ENCODE measurements at regions not wholly inside any gene's neighbourhood (a gene's known extent, or its start where the extent isn't known, plus 50 kb on each side); places are given as distances from the start of the nearest gene placed in this dataset.
A peak's percentile ranks its signal among the peaks of the same experiment; 100 is the strongest.

DNA sequence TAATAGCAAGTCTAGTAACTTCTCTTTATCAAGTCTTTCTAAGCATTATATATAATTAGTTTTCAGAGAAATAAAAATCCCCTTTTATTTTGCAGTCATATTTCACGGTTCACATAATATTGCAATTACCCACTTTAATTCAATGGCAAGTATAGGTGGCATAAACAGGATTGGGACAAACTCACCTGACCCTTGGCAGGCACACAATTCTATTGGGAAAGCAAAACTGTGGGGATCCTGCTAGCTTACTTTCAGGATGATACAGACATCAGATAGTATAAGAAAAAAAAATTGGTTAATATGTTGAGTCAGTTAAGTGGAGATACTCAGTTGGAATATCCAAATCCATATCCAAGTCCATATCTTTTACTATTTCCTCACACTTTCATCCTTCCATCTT is 294.8 kb downstream of the SNX13 start:
- BruUV-seq (replicated peaks): no TSS peak
- Mint-ChIP-seq H3K9me3 (ENCODE audit: unreplicated experiment) (peaks cover 10% of the 10 kb centered on the region), H3K27me3 (ENCODE audit: insufficient read depth, unreplicated experiment) (no peaks in the 10 kb centered on the region), H3K36me3 (ENCODE audit: insufficient read depth, unreplicated experiment) (no peaks in the 10 kb centered on the region), H3K4me1 (ENCODE audit: insufficient read depth, unreplicated experiment) (peaks cover 18% of the 10 kb centered on the region), H3K4me3 (ENCODE audit: unreplicated experiment) (no peak overlapping the region), H3K27ac (ENCODE audit: low read depth, unreplicated experiment) (no peak overlapping the region)
- POLR2A ChIA-PET: interaction anchor here (2.0 to 2.4 kb wide), 2 partner anchors 85 to 343 kb away, joined by 6 to 13 read pairs; no protein-coding TSS in a partner anchor
- intact Hi-C loops (cut with micrococcal nuclease): loop anchor here (5.0 kb wide), 1 partner anchor 123 kb away; no protein-coding TSS in a partner anchor
- no peak for DNase-seq (ENCODE audit: unreplicated experiment)
- TF ChIP-seq, protein P1, sequence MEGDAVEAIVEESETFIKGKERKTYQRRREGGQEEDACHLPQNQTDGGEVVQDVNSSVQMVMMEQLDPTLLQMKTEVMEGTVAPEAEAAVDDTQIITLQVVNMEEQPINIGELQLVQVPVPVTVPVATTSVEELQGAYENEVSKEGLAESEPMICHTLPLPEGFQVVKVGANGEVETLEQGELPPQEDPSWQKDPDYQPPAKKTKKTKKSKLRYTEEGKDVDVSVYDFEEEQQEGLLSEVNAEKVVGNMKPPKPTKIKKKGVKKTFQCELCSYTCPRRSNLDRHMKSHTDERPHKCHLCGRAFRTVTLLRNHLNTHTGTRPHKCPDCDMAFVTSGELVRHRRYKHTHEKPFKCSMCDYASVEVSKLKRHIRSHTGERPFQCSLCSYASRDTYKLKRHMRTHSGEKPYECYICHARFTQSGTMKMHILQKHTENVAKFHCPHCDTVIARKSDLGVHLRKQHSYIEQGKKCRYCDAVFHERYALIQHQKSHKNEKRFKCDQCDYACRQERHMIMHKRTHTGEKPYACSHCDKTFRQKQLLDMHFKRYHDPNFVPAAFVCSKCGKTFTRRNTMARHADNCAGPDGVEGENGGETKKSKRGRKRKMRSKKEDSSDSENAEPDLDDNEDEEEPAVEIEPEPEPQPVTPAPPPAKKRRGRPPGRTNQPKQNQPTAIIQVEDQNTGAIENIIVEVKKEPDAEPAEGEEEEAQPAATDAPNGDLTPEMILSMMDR (IDR thresholded peaks at IDR 0.05; ENCODE audit: unreplicated experiment): no peak
- CTCF ChIA-PET: interaction anchor here (0.6 to 3.7 kb wide), 9 partner anchors 10 to 343 kb away, joined by 3 to 23 read pairs (median 6); no protein-coding TSS in a partner anchor

DNA sequence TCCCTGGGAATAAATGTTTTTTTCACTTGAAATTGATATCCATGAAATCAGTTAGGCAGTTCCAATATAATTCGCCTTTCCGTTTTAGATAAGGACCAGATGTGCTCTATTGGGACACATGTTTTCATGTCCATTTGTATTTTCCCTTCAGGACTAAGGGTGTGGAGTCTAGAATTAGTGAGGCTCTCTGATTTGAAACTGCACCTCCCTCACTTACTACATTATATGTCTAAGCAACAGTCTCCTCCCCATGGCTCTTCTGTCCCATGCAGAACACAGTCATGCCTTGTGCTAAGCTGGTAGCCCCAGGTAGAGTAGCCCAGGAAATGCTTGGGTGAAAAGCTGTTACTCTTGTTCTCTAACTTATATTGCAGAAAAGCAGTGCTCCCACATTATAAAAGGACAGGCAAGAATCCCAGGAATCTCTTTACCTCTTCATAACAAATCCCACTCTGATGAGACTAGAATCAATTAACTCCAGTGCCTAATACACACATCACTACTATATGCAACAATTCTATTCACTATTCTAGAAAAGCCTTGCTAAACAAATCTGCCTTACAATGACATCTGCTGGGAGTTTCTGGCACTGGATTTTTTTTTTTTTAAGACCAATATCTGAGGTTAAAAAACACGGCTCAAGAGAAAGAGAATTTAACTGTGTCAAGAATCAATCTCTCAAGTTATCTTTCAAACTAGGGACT is 293.9 kb downstream of the SNX13 start:
- peak; percentile 43 for DNase-seq (ENCODE audit: unreplicated experiment)
- TF ChIP-seq, protein P1 (IDR thresholded peaks at IDR 0.05; ENCODE audit: unreplicated experiment): peak; percentile 51
- intact Hi-C loops (cut with micrococcal nuclease): loop anchor here (1.0 to 5.0 kb wide), 8 partner anchors 48 to 720 kb away; no protein-coding TSS in a partner anchor
- ChIA-PET CTCF (interaction anchor here (0.6 to 3.7 kb wide), 36 partner anchors 9 to 1958 kb away, joined by 3 to 23 read pairs (median 4); partner anchors contain the start of gene AHR), POLR2A (interaction anchor here (0.6 to 2.8 kb wide), 18 partner anchors 8 to 663 kb away, joined by 3 to 13 read pairs (median 5); partner anchors contain the start of gene AHR)
- no peak overlapping the region for H3K4me3 Mint-ChIP-seq (ENCODE audit: unreplicated experiment)
- no peaks in the 10 kb centered on the region for H3K27me3 Mint-ChIP-seq (ENCODE audit: insufficient read depth, unreplicated experiment)
- no TSS peak for BruUV-seq (replicated peaks)
- H3K4me1 Mint-ChIP-seq (ENCODE audit: insufficient read depth, unreplicated experiment): peaks cover 19% of the 10 kb centered on the region
- H3K9me3 Mint-ChIP-seq (ENCODE audit: unreplicated experiment): peaks cover 10% of the 10 kb centered on the region
- H3K27ac Mint-ChIP-seq (ENCODE audit: low read depth, unreplicated experiment): no peak overlapping the region
- no peaks in the 10 kb centered on the region for H3K36me3 Mint-ChIP-seq (ENCODE audit: insufficient read depth, unreplicated experiment)

DNA sequence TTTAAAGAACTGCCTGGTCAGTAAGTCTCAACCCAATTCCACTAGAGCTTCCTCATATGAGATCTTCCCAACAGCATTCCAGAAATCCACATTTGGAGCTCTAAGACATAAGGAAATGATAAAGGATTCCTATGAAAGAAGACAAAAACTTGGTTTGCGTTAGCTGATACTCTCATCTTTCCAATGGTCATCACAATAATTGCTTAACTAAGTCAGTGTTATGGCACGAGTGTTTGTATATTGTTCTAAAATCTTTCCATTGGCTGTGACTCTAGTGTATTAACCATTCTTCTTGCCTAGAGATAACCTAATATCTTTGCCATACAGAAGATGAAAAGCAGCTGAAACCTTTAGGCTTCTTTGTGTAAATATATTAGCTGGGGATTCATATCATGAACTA is 289.0 kb downstream of the SNX13 start:
- intact Hi-C loops (cut with micrococcal nuclease): loop anchor here (5.0 kb wide), 1 partner anchor 46 kb away; no protein-coding TSS in a partner anchor
- Mint-ChIP-seq H3K27me3 (ENCODE audit: insufficient read depth, unreplicated experiment) (no peaks in the 10 kb centered on the region), H3K27ac (ENCODE audit: low read depth, unreplicated experiment) (peak overlapping the region; percentile 86), H3K9me3 (ENCODE audit: unreplicated experiment) (no peaks in the 10 kb centered on the region), H3K4me1 (ENCODE audit: insufficient read depth, unreplicated experiment) (peaks cover 49% of the 10 kb centered on the region), H3K36me3 (ENCODE audit: insufficient read depth, unreplicated experiment) (peaks cover 6% of the 10 kb centered on the region), H3K4me3 (ENCODE audit: unreplicated experiment) (no peak overlapping the region)
- no TSS peak for BruUV-seq (replicated peaks)
- ChIA-PET CTCF (interaction anchor here (0.5 to 3.0 kb wide), 18 partner anchors 9 to 734 kb away, joined by 3 to 10 read pairs (median 4); no protein-coding TSS in a partner anchor), POLR2A (interaction anchor here (0.6 to 3.9 kb wide), 25 partner anchors 9 to 668 kb away, joined by 3 to 22 read pairs (median 4); partner anchors contain the start of gene AHR)
- TF ChIP-seq, protein P1 (IDR thresholded peaks at IDR 0.05; ENCODE audit: unreplicated experiment): no peak
- DNase-seq (ENCODE audit: unreplicated experiment): no peak

- Mint-ChIP-seq H3K36me3 (ENCODE audit: insufficient read depth, unreplicated experiment) (peaks cover 6% of the 10 kb centered on the region), H3K9me3 (ENCODE audit: unreplicated experiment) (no peaks in the 10 kb centered on the region), H3K27ac (ENCODE audit: low read depth, unreplicated experiment) (peak overlapping the region; percentile 86), H3K4me3 (ENCODE audit: unreplicated experiment) (no peak overlapping the region), H3K27me3 (ENCODE audit: insufficient read depth, unreplicated experiment) (no peaks in the 10 kb centered on the region), H3K4me1 (ENCODE audit: insufficient read depth, unreplicated experiment) (peaks cover 44% of the 10 kb centered on the region)
- CTCF ChIA-PET: interaction anchor here (0.6 to 3.0 kb wide), 17 partner anchors 10 to 734 kb away, joined by 3 to 10 read pairs (median 4); no protein-coding TSS in a partner anchor
- intact Hi-C loops (cut with micrococcal nuclease): loop anchor here (5.0 kb wide), 1 partner anchor 45 kb away; no protein-coding TSS in a partner anchor
- TF ChIP-seq, protein P1 (IDR thresholded peaks at IDR 0.05; ENCODE audit: unreplicated experiment): peak; percentile 16
- peak; percentile 73 for DNase-seq (ENCODE audit: unreplicated experiment)
- no TSS peak for BruUV-seq (replicated peaks)
- POLR2A ChIA-PET: interaction anchor here (0.6 to 3.9 kb wide), 27 partner anchors 8 to 662 kb away, joined by 3 to 22 read pairs (median 4); partner anchors contain the start of gene AHR
These were observed 288.4 kb downstream of the SNX13 start for GRCh38 chr7:17651863-17652385.
